ENCODE measurements at regions not wholly inside any gene's neighbourhood (a gene's known extent, or its start where the extent isn't known, plus 50 kb on each side); places are given as distances from the start of the nearest gene placed in this dataset.

- H3K27ac ChIP-seq, result no peak overlapping the region
- TF ChIP-seq CTCF (conservative IDR thresholded peaks at IDR 0.05), result no peak
Observed at GRCh38 chr13:52955472-52955874, 73.1 kb upstream of the OLFM4 start.

- TF ChIP-seq CTCF (conservative IDR thresholded peaks at IDR 0.05), result no peak
- no peak overlapping the region for H3K27ac ChIP-seq
Observed at GRCh38 chr13:52954838-52955237, 73.8 kb upstream of the OLFM4 start.

- TF ChIP-seq CTCF (conservative IDR thresholded peaks at IDR 0.05), result no peak
- H3K27ac ChIP-seq, result no peak overlapping the region
Observed at GRCh38 chr13:52950436-52950956, 78.1 kb upstream of the OLFM4 start.

GRCh38 chr13:52949742-52950141, 78.9 kb upstream of the OLFM4 start:
- TF ChIP-seq CTCF (conservative IDR thresholded peaks at IDR 0.05), result no peak
- H3K27ac ChIP-seq, result no peak overlapping the region

- TF ChIP-seq CTCF (conservative IDR thresholded peaks at IDR 0.05), result no peak
Observed at GRCh38 chr13:52949044-52949443, 79.6 kb upstream of the OLFM4 start.

GRCh38 chr13:52947921-52948373, 80.7 kb upstream of the OLFM4 start:
- H3K27ac ChIP-seq, result no peak overlapping the region
- no peak for TF ChIP-seq CTCF (conservative IDR thresholded peaks at IDR 0.05)

More at GRCh38 chr13:52949044-52949443, 79.6 kb upstream of the OLFM4 start:
- H3K27ac ChIP-seq, result no peak overlapping the region

GRCh38 chr13:52945348-52945747, 83.3 kb upstream of the OLFM4 start:
- no peak for TF ChIP-seq CTCF (conservative IDR thresholded peaks at IDR 0.05)

More at GRCh38 chr13:52945348-52945747, 83.3 kb upstream of the OLFM4 start:
- H3K27ac ChIP-seq, result no peak overlapping the region

Measured in VCaP (cell line).